ENCODE measurements at regions not wholly inside any gene's neighbourhood (a gene's known extent, or its start where the extent isn't known, plus 50 kb on each side); places are given as distances from the start of the nearest gene placed in this dataset.

- Histone ChIP-seq H3K36me3 (ENCODE audit: control insufficient read depth, insufficient read depth, low read length) (no peaks in the 10 kb centered on the region), H3K4me1 (replicated peaks in 1 of 2; ENCODE audit: control insufficient read depth in 2 of 2, insufficient read depth in 2 of 2, low read length in 2 of 2) (no peaks in the 10 kb centered on the region), H4K20me1 (replicated peaks; ENCODE audit: control insufficient read depth, insufficient read depth, low read length) (no peaks in the 10 kb centered on the region), H3K4me3 (no peak overlapping the region), H3K4me2 (ENCODE audit: insufficient read depth, low read length) (no peak overlapping the region), H3K79me2 (ENCODE audit: control insufficient read depth, insufficient read depth, low read length) (no peaks in the 10 kb centered on the region), H3K27me3 (ENCODE audit: control insufficient read depth in 2 of 2, insufficient read depth in 2 of 2, low read length in 2 of 2) (no peaks in the 10 kb centered on the region), H3K9ac (ENCODE audit: insufficient read depth in 1 of 2, low read depth in 2 of 2, low read length in 2 of 2) (no peak overlapping the region), H2AFZ (ENCODE audit: low read depth, low read length) (no peak overlapping the region), H3K9me3 (replicated peaks; ENCODE audit: control insufficient read depth, insufficient read depth, low read depth, low read length) (no peaks in the 10 kb centered on the region), H3K9me1 (ENCODE audit: control insufficient read depth, insufficient read depth, low read length) (no peaks in the 10 kb centered on the region), H3K27ac (ENCODE audit: extremely low read depth, low read depth, low read length) (no peak overlapping the region)
- ATAC-seq: no peak
- intact Hi-C loops (cut with micrococcal nuclease) (no loop called here), in situ Hi-C loops (cut with MboI) (no loop called here)
- no peak for FAIRE-seq
- DNase-seq (ENCODE audit: extremely low read depth in 1 of 4, low spot score in 3 of 4): no peak
- BruUV-seq (replicated peaks): no TSS peak
- TF ChIP-seq ELF2 (CRISPR knock-in tag; IDR thresholded peaks at IDR 0.05) (no peak), ARID1B (IDR thresholded peaks at IDR 0.05) (no peak), ZNF316 (IDR thresholded peaks at IDR 0.05) (no peak), HNRNPL (IDR thresholded peaks at IDR 0.05; ENCODE audit: low read depth, low read length) (no peak), PHF20 (IDR thresholded peaks at IDR 0.05; ENCODE audit: partially characterized antibody) (no peak), POU5F1 (IDR thresholded peaks at IDR 0.05; ENCODE audit: borderline replicate concordance, low read depth, low read length, partially characterized antibody) (no peak), TEAD2 (tag; IDR thresholded peaks at IDR 0.05) (no peak), ZNF263 (CRISPR knock-in tag; IDR thresholded peaks at IDR 0.05; ENCODE audit: borderline replicate concordance) (no peak), ZNF589 (CRISPR knock-in tag; IDR thresholded peaks at IDR 0.05; ENCODE audit: low read depth) (no peak), COPS2 (conservative IDR thresholded peaks at IDR 0.05) (no peak), TAF9B (IDR thresholded peaks at IDR 0.05; ENCODE audit: partially characterized antibody) (no peak)
- ChIA-PET CTCF (ENCODE audit: low intra/inter-chr PET ratio) (no interaction called here), POLR2A (no interaction called here)
- WGBS (ENCODE audit: insufficient coverage, low coverage, missing lambda C conversion rate): 0% methylated on average over 2 of the region's 2 CpGs
Observed at GRCh38 chr13:39867807-39868206, 212.3 kb downstream of the COG6 start.
